ENCODE measurements at regions not wholly inside any gene's neighbourhood (a gene's known extent, or its start where the extent isn't known, plus 50 kb on each side); places are given as distances from the start of the nearest gene placed in this dataset.
A peak's percentile ranks its signal among the peaks of the same experiment; 100 is the strongest.

DNA sequence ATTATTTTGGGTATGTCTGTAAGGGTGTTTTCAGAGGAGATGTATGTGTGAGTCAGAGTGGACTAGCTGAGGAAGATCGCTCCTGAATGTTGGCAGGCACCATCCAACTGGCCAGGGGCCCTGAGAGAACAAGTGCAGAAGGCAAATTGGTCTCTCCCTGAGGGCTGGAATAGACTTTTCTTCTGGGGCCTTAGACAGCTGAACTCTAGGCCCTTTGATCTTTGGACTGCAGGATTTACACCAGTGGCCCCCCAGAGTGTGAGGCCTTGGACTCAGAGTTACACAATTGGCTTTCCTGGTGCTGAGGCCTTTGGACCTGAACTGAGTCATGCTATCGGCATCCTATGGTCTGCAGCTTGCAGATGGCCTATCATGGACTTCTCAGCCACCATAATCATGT is 217.2 kb downstream of the REEP3 start (continued):
- TF ChIP-seq CSRNP2 (CRISPR knock-in tag; conservative IDR thresholded peaks at IDR 0.05; ENCODE audit: low read depth) (no peak), ZNF232 (CRISPR knock-in tag; IDR thresholded peaks at IDR 0.05; ENCODE audit: borderline replicate concordance) (no peak), GFI1 (CRISPR knock-in tag; IDR thresholded peaks at IDR 0.05; ENCODE audit: borderline replicate concordance) (0 out of 2 replicates have a peak, but pooled peaks have one; percentile 58), ZNF629 (CRISPR knock-in tag; conservative IDR thresholded peaks at IDR 0.05) (no peak), ZNF503 (CRISPR knock-in tag; IDR thresholded peaks at IDR 0.05) (peak; percentile 62; the same call in 1 of the 2 replicates), RBAK (CRISPR knock-in tag; IDR thresholded peaks at IDR 0.05) (no peak), ARNT (IDR thresholded peaks at IDR 0.05) (no peak), ZNF614 (CRISPR knock-in tag; IDR thresholded peaks at IDR 0.05; ENCODE audit: borderline replicate concordance) (peak; percentile 87; the same call in 1 of the 2 replicates), ESRRA (CRISPR knock-in tag; IDR thresholded peaks at IDR 0.05; ENCODE audit: low read depth) (peak; percentile 68; the same call in 1 of the 2 replicates), HMG20B (CRISPR knock-in tag; conservative IDR thresholded peaks at IDR 0.05) (peak; percentile 76), TRIM24 (CRISPR knock-in tag; IDR thresholded peaks at IDR 0.05) (peak; percentile 98), ZNF24 (IDR thresholded peaks at IDR 0.05) (peak; percentile 66; the same call in 1 of the 2 replicates), JUND (CRISPR knock-in tag; IDR thresholded peaks at IDR 0.05) (peak; percentile 99), PHF8 (CRISPR knock-in tag; IDR thresholded peaks at IDR 0.05) (peak; percentile 44; the same call in 1 of the 2 replicates), SMYD3 (CRISPR knock-in tag; IDR thresholded peaks at IDR 0.05) (no peak), FOXA3 (CRISPR knock-in tag; IDR thresholded peaks at IDR 0.05) (peak; percentile 86), ZNF501 (CRISPR knock-in tag; IDR thresholded peaks at IDR 0.05) (0 out of 2 replicates have a peak, but pooled peaks have one; percentile 25), SOX5 (CRISPR knock-in tag; IDR thresholded peaks at IDR 0.05; ENCODE audit: borderline replicate concordance) (peak; percentile 80), ZFX (CRISPR knock-in tag; IDR thresholded peaks at IDR 0.05; ENCODE audit: low read depth) (peak; percentile 62), ARNTL (CRISPR knock-in tag; IDR thresholded peaks at IDR 0.05) (0 out of 2 replicates have a peak, but pooled peaks have one; percentile 40), KDM4B (CRISPR knock-in tag; IDR thresholded peaks at IDR 0.05) (0 out of 2 replicates have a peak, but pooled peaks have one; percentile 40), ZFP36 (IDR thresholded peaks at IDR 0.05; ENCODE audit: borderline replicate concordance, low read depth, low read length, partially characterized antibody) (no peak), SMC3 (IDR thresholded peaks at IDR 0.05; ENCODE audit: low read length) (peak; percentile 37)
- TF ChIP-seq, protein P1, sequence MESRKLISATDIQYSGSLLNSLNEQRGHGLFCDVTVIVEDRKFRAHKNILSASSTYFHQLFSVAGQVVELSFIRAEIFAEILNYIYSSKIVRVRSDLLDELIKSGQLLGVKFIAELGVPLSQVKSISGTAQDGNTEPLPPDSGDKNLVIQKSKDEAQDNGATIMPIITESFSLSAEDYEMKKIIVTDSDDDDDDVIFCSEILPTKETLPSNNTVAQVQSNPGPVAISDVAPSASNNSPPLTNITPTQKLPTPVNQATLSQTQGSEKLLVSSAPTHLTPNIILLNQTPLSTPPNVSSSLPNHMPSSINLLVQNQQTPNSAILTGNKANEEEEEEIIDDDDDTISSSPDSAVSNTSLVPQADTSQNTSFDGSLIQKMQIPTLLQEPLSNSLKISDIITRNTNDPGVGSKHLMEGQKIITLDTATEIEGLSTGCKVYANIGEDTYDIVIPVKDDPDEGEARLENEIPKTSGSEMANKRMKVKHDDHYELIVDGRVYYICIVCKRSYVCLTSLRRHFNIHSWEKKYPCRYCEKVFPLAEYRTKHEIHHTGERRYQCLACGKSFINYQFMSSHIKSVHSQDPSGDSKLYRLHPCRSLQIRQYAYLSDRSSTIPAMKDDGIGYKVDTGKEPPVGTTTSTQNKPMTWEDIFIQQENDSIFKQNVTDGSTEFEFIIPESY (CRISPR knock-in tag; IDR thresholded peaks at IDR 0.05), result peak; percentile 82
- TF ChIP-seq, protein P2, sequence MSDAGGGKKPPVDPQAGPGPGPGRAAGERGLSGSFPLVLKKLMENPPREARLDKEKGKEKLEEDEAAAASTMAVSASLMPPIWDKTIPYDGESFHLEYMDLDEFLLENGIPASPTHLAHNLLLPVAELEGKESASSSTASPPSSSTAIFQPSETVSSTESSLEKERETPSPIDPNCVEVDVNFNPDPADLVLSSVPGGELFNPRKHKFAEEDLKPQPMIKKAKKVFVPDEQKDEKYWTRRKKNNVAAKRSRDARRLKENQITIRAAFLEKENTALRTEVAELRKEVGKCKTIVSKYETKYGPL (CRISPR knock-in tag; IDR thresholded peaks at IDR 0.05), result peak; percentile 55; the same call in 1 of the 2 replicates

Measured in HepG2 (cell line).